Choroid plexus epithelial cell (primary cell): ENCODE measurements at regions not wholly inside any gene's neighbourhood (a gene's known extent, or its start where the extent isn't known, plus 50 kb on each side); places are given as distances from the start of the nearest gene placed in this dataset.
"Not testable (repeated sequence)": the region's sequence is repeated elsewhere in the genome, so short reads cannot be mapped to it uniquely, and the experiment has no call there.

Experiments
- DNase-seq: peaks from one replicate; pipeline ENCODE4 v3.0.0-alpha.2; 2010; ENCODE audit warnings: low read depth
- H3K4me3 ChIP-seq: 2 replicates; pipeline ENCODE4 v1.5.1; 2011; ENCODE audit warnings: low read depth, mild to moderate bottlenecking, control low read depth, low read length, moderate library complexity
- CTCF ChIP-seq: conservative IDR thresholded peaks from 2 replicates; pipeline ENCODE4 v1.5.1; 2011; ENCODE audit warnings: low read depth, mild to moderate bottlenecking, control low read depth, inconsistent platforms, low read length, moderate library complexity

- no peak for TF ChIP-seq CTCF
- DNase-seq: no peak
- no peak overlapping the region for H3K4me3 ChIP-seq
Measured at GRCh38 chr5:82987188-82987587, 90.0 kb downstream of the TMEM167A start.

GRCh38 chr5:82986404-82986803 lies 90.8 kb downstream of the TMEM167A start:
- H3K4me3 ChIP-seq: no peak overlapping the region
- TF ChIP-seq CTCF: no peak
- DNase-seq: no peak

- no peak overlapping the region for H3K4me3 ChIP-seq
- TF ChIP-seq CTCF: no peak
- no peak for DNase-seq
Measured at GRCh38 chr5:82985763-82986162, 91.4 kb downstream of the TMEM167A start.

- H3K4me3 ChIP-seq: no peak overlapping the region
- no peak for DNase-seq
- no peak for TF ChIP-seq CTCF
Measured at GRCh38 chr5:82984786-82985735, 92.1 kb downstream of the TMEM167A start.

GRCh38 chr5:82982846-82983245 lies 94.3 kb downstream of the TMEM167A start:
- no peak for DNase-seq
- TF ChIP-seq CTCF: no peak
- no peak overlapping the region for H3K4me3 ChIP-seq

- not testable (repeated sequence) for H3K4me3 ChIP-seq, DNase-seq
Measured at GRCh38 chr5:82976887-82977286, 100.3 kb downstream of the TMEM167A start.

GRCh38 chr5:82975812-82976211 lies 101.4 kb downstream of the TMEM167A start:
- no peak overlapping the region for H3K4me3 ChIP-seq
- no peak for DNase-seq
- no peak for TF ChIP-seq CTCF
